H1 (cell line): ENCODE measurements at regions not wholly inside any gene's neighbourhood (a gene's known extent, or its start where the extent isn't known, plus 50 kb on each side); places are given as distances from the start of the nearest gene placed in this dataset.

ENCODE experiments used
- CBX5 ChIP-seq: fragments of 300-800, 300-1000 bp; sonication (generic); IDR thresholded peaks from 2 replicates; pipeline ENCODE4 v1.7.1; 2016; ENCODE audit warnings: antibody characterized with exemption, low read length, low read depth
- CEBPB ChIP-seq: IDR thresholded peaks from 2 replicates; pipeline ENCODE4 v1.6.1; 2012; ENCODE audit warnings: low read depth, low read length
- CHD2 ChIP-seq: IDR thresholded peaks from 2 replicates; pipeline ENCODE4 v1.6.1; 2012; ENCODE audit warnings: low read length, improper control_type of control experiment
- CREB1 ChIP-seq: IDR thresholded peaks from 2 replicates; pipeline ENCODE4 v1.6.1; 2012; ENCODE audit warnings: inconsistent platforms
- GABPA ChIP-seq: IDR thresholded peaks from 2 replicates; pipeline ENCODE4 v1.6.1; 2011; ENCODE audit warnings: mild to moderate bottlenecking, low read length, moderate library complexity, borderline replicate concordance; ENCODE audit not compliant: insufficient read depth
- HDAC2 ChIP-seq, 2 experiments: fragments of 300-600 bp in 1 of 2; sonication (generic) in 1 of 2; IDR thresholded peaks; 2 replicates each; pipeline ENCODE4 v1.6.1; 2011 to 2012; ENCODE audit warnings: low read depth in 2 of 2, low read length in 2 of 2, mild to moderate bottlenecking in 2 of 2, moderate library complexity in 2 of 2, borderline replicate concordance in 1 of 2, inconsistent platforms in 1 of 2
- POLR2A ChIP-seq, 2 experiments: IDR thresholded peaks; 1 replicate in 1 of 2; 2 replicates in 1 of 2; pipeline ENCODE4 v1.6.1; 2011; ENCODE audit warnings: low read depth in 2 of 2, low read length in 2 of 2, mild to moderate bottlenecking in 2 of 2; ENCODE audit errors: control extremely low read depth in 1 of 2
- POLR2AphosphoS5 ChIP-seq: IDR thresholded peaks from 2 replicates; pipeline ENCODE4 v1.6.1; 2011; ENCODE audit warnings: low read depth, low read length
- RNF2 ChIP-seq: fragments of 200-900, 300-1000 bp; sonication (generic); IDR thresholded peaks from 2 replicates; pipeline ENCODE4 v1.7.1; 2016; ENCODE audit warnings: borderline replicate concordance, low read depth, mild to moderate bottlenecking, antibody characterized with exemption, low read length; ENCODE audit not compliant: poor library complexity, severe bottlenecking; ENCODE audit errors: missing control alignments
- SRF ChIP-seq: IDR thresholded peaks from 2 replicates; pipeline ENCODE4 v1.6.1; 2011; ENCODE audit warnings: mild to moderate bottlenecking, low read depth, low read length, moderate library complexity
- YY1 ChIP-seq: IDR thresholded peaks from 2 replicates; pipeline ENCODE4 v1.6.1; 2011; ENCODE audit warnings: low read depth, mild to moderate bottlenecking, low read length
- TF ChIP-seq, protein P1 (sequence below): fragments of 300-600 bp; sonication (generic); IDR thresholded peaks from 2 replicates; pipeline ENCODE4 v1.7.1; 2012; ENCODE audit warnings: low read length, moderate library complexity, mild to moderate bottlenecking, inconsistent platforms; ENCODE audit not compliant: insufficient replicate concordance
- TF ChIP-seq, protein P2 (sequence below), 3 experiments: IDR thresholded peaks; 1 replicate in 2 of 3; 2 replicates in 1 of 3; pipeline versions ENCODE4 v1.5.1 to v1.6.1; 2011; ENCODE audit warnings: low read length in 3 of 3, mild to moderate bottlenecking in 3 of 3, inconsistent platforms in 2 of 3, low read depth in 1 of 3, moderate library complexity in 1 of 3; ENCODE audit not compliant: insufficient read depth in 1 of 3; ENCODE audit errors: control extremely low read depth in 1 of 3

DNA sequence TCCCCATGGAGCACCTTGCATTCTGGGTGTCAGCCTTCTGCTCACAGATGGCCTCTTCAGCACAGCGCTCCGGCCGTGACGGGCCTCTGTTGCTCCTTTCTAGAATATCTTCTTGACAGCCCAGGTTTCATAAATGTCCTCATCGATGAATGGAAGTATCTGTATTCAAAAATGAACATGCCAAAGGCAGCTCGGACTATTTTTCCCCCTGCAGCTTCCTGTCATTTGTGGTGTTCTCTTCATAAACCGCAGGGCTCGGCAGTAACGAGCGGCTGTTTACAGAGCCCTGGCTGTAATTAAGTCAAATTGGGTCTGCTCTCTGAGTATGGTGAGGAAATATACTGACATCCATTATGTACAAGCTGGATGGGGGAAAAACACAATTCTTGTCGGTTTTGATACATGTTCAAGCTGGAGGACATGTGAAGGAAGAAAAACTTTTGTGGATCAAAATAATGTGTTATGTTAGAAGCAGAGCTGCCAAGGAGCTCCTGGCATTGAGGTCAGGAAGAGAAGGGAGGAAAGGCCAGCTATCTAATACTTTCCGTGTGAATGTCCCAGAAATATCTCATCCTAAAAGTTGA lies 154.1 kb upstream of the CD180 start:
- TF ChIP-seq POLR2A (IDR thresholded peaks at IDR 0.05; ENCODE audit: control extremely low read depth in 1 of 2, low read depth in 2 of 2, low read length in 2 of 2) (no peak), CREB1 (no peak), HDAC2 (IDR thresholded peaks at IDR 0.05; ENCODE audit: borderline replicate concordance in 1 of 2, low read depth in 2 of 2, low read length in 2 of 2) (no peak), CEBPB (no peak), SRF (no peak), RNF2 (no peak), CHD2 (no peak), CBX5 (no peak), YY1 (no peak), GABPA (no peak), POLR2AphosphoS5 (no peak)
- TF ChIP-seq, protein P1, sequence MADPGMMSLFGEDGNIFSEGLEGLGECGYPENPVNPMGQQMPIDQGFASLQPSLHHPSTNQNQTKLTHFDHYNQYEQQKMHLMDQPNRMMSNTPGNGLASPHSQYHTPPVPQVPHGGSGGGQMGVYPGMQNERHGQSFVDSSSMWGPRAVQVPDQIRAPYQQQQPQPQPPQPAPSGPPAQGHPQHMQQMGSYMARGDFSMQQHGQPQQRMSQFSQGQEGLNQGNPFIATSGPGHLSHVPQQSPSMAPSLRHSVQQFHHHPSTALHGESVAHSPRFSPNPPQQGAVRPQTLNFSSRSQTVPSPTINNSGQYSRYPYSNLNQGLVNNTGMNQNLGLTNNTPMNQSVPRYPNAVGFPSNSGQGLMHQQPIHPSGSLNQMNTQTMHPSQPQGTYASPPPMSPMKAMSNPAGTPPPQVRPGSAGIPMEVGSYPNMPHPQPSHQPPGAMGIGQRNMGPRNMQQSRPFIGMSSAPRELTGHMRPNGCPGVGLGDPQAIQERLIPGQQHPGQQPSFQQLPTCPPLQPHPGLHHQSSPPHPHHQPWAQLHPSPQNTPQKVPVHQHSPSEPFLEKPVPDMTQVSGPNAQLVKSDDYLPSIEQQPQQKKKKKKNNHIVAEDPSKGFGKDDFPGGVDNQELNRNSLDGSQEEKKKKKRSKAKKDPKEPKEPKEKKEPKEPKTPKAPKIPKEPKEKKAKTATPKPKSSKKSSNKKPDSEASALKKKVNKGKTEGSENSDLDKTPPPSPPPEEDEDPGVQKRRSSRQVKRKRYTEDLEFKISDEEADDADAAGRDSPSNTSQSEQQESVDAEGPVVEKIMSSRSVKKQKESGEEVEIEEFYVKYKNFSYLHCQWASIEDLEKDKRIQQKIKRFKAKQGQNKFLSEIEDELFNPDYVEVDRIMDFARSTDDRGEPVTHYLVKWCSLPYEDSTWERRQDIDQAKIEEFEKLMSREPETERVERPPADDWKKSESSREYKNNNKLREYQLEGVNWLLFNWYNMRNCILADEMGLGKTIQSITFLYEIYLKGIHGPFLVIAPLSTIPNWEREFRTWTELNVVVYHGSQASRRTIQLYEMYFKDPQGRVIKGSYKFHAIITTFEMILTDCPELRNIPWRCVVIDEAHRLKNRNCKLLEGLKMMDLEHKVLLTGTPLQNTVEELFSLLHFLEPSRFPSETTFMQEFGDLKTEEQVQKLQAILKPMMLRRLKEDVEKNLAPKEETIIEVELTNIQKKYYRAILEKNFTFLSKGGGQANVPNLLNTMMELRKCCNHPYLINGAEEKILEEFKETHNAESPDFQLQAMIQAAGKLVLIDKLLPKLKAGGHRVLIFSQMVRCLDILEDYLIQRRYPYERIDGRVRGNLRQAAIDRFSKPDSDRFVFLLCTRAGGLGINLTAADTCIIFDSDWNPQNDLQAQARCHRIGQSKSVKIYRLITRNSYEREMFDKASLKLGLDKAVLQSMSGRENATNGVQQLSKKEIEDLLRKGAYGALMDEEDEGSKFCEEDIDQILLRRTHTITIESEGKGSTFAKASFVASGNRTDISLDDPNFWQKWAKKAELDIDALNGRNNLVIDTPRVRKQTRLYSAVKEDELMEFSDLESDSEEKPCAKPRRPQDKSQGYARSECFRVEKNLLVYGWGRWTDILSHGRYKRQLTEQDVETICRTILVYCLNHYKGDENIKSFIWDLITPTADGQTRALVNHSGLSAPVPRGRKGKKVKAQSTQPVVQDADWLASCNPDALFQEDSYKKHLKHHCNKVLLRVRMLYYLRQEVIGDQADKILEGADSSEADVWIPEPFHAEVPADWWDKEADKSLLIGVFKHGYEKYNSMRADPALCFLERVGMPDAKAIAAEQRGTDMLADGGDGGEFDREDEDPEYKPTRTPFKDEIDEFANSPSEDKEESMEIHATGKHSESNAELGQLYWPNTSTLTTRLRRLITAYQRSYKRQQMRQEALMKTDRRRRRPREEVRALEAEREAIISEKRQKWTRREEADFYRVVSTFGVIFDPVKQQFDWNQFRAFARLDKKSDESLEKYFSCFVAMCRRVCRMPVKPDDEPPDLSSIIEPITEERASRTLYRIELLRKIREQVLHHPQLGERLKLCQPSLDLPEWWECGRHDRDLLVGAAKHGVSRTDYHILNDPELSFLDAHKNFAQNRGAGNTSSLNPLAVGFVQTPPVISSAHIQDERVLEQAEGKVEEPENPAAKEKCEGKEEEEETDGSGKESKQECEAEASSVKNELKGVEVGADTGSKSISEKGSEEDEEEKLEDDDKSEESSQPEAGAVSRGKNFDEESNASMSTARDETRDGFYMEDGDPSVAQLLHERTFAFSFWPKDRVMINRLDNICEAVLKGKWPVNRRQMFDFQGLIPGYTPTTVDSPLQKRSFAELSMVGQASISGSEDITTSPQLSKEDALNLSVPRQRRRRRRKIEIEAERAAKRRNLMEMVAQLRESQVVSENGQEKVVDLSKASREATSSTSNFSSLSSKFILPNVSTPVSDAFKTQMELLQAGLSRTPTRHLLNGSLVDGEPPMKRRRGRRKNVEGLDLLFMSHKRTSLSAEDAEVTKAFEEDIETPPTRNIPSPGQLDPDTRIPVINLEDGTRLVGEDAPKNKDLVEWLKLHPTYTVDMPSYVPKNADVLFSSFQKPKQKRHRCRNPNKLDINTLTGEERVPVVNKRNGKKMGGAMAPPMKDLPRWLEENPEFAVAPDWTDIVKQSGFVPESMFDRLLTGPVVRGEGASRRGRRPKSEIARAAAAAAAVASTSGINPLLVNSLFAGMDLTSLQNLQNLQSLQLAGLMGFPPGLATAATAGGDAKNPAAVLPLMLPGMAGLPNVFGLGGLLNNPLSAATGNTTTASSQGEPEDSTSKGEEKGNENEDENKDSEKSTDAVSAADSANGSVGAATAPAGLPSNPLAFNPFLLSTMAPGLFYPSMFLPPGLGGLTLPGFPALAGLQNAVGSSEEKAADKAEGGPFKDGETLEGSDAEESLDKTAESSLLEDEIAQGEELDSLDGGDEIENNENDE: no peak
- TF ChIP-seq, protein P2, sequence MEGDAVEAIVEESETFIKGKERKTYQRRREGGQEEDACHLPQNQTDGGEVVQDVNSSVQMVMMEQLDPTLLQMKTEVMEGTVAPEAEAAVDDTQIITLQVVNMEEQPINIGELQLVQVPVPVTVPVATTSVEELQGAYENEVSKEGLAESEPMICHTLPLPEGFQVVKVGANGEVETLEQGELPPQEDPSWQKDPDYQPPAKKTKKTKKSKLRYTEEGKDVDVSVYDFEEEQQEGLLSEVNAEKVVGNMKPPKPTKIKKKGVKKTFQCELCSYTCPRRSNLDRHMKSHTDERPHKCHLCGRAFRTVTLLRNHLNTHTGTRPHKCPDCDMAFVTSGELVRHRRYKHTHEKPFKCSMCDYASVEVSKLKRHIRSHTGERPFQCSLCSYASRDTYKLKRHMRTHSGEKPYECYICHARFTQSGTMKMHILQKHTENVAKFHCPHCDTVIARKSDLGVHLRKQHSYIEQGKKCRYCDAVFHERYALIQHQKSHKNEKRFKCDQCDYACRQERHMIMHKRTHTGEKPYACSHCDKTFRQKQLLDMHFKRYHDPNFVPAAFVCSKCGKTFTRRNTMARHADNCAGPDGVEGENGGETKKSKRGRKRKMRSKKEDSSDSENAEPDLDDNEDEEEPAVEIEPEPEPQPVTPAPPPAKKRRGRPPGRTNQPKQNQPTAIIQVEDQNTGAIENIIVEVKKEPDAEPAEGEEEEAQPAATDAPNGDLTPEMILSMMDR (IDR thresholded peaks at IDR 0.05; ENCODE audit: control extremely low read depth in 1 of 3, insufficient read depth in 1 of 3, low read depth in 1 of 3, low read length in 3 of 3): no peak
